GM18858 (cell line): ENCODE measurements at regions not wholly inside any gene's neighbourhood (a gene's known extent, or its start where the extent isn't known, plus 50 kb on each side); places are given as distances from the start of the nearest gene placed in this dataset.

Source experiments
- ATAC-seq: cut with Tn5 transposase; IDR thresholded peaks from one replicate; pipeline ENCODE4 v1.9.1; 2021; ENCODE audit not compliant: unreplicated experiment

DNA sequence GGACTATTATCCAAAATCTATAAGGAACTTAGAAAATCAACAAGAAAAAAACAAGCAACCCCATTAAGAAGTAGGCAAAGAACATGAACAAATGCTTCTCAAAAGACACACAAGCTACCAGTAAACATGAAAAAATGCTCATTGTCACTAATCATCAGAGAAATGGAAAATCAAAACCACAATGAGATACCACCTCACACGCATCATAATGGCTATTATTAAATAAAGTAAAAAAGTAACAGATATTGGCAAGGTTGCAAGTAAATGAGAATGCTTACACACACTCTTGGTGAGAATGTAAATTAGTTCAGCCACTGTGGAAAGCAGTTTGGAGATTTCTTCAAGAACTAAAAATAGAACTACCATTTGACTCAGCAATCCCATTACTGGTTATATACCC lies 167.0 kb upstream of the DMRTA1 start:
- ATAC-seq: no peak

DNA sequence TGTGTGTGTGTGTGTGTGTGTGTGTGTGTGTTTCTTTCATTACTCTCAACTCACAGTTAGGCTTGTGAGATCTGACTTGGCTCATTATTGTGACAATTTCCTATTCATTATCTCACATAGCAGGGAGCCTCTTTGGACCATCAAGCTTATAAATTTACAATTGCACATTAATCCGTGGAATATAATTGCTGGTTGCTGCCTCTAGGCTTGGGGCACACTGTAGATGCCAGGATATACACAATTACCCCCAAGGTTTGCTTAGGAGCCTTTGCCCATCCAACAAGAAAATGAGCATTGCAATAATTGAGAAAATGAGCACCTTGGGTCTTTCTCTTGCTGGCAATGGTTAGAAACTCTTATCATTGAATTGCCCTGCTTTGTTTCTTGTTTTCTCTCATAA lies 161.6 kb upstream of the DMRTA1 start:
- no peak for ATAC-seq

DNA sequence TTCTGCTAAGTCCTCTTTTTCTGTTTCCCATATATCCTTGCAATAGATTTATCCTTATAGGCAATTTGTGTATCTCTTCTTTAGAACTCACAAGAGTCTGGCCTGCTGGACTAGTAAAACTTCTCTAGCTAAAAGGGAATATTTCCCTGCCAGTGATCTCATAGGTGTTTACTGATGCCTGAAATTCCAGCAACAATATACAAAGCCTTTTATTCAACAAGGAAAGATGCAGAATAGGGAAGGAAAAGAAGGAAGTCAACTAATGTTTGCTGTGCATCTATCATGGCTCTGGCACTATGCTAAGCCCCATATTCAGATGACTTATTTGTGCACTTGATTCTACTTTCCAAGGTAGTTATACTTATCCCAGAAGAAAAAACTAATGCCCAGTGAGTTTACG lies 160.0 kb upstream of the DMRTA1 start:
- ATAC-seq: no peak

DNA sequence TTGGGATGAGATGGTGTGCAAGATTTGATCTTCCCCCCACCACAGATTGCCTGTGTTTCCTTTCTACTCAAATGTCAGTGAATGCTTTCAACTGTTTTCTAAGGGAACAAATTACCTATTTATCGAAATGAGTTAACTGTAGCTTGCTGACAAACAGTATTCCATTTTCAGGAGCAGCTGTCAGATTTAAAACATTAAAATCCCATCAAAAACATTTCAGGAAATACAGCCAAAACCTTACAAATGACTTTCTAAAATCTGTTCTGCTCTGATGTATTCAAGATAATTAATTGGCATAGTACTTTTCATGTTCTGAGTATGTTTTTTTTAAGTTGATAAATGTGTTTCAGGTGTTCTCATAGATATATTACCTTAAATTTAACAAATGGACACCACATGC lies 158.0 kb upstream of the DMRTA1 start:
- no peak for ATAC-seq

DNA sequence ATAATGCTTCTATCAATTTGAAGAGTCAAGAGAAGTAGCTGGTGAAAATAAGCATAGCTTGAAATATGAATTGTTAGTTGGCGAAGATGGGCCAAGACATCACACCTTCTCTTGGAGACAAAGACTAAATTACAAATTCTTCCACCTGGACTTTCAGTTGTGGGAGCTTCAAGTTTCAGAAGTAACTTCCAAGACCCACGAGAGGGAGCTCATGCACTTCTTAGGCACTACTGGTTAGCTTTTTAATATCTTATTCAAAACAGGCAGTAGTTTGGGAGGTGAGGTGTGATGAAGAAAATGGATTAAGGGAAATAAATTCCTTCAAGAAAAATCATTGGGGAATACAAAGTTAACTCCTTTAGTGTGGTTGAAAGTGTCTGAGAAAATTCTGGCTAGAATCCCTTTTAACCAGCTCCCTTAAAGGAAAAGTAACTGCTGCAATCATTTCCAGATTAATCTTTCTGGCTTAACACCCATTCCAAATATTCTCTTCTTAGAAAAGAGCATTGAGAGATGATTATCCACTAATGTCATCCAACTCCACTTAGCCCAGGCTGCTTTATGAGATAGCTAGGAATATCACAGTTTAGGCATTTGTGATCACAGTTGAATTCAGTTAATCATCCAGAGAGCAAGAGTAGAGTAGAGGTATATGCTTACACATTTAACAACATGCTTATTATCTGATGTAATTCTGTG lies 139.5 kb upstream of the DMRTA1 start:
- ATAC-seq: no peak

DNA sequence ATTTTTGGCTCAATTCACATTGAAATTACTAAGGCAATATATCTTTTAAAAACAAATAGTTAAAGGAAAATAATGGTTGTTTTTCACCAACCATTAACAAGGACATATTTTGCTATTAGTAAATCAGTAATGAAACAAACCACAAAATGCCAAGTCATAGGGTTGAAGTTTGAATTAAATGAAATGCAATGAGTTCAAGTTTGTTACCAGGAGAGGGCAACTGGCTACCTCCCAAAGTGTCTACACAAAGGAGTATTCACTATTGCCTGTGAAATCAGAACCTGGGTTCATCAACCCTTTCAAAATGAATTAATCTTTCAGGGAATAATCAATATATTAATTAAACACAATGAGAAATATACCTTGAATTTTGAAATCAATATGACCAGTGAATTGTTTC lies 138.4 kb upstream of the DMRTA1 start:
- ATAC-seq: no peak

DNA sequence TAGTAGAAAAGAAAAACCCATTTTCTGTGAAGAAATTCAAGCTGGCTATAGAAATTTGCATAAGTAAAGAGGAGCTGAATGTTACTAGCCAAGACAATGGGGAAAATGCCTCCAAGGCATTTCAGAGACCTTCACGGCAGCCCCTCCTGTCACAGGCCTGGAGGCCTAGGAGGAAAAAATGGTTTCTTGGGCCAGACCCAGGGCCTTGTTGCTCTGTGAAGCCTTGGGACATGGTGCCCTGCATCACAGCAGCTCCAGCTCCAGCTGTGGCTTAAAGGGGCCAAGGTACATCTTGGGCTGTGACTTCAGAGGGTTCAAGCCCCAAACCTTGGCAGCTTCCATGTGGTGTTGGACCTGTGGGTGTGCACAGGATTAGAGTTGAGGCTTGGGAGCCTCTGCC lies 130.0 kb upstream of the DMRTA1 start:
- no peak for ATAC-seq

DNA sequence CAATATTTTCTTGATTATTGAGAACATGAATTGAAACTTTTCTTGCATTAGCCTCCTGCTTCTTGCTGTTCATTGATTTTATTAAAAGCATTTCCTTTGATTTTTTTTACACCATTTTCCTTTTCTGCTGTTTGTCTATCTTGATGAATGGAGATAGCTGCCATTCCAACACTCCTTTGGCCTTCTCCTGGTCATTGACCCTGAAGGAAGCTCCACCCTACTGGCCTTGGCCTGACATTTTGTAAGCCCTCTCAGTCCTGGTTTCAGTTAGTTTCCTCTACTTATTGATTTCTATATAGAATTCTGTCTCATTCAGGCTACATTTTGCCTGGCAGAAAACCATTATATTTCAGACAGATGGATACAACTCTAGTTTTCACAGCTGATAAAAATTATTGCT lies 115.1 kb upstream of the DMRTA1 start:
- ATAC-seq: no peak

DNA sequence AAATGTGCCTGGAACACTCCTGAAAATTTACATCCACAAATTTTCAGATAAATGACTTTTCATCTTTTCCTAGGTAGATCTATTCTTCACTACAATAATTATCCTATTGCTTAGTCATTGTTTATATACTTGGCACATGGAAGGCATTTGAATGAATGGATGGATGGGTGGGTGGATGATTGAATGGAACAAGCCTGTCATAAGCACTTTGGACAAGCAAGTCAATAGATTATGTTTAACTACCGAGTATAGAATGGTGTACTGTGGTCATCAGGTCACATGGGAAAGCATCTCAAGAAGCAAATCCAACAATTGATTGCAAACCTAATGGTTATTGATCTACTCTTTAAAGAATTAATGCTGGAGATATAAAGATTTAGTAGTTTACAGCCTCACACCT lies 114.4 kb upstream of the DMRTA1 start:
- ATAC-seq: no peak

DNA sequence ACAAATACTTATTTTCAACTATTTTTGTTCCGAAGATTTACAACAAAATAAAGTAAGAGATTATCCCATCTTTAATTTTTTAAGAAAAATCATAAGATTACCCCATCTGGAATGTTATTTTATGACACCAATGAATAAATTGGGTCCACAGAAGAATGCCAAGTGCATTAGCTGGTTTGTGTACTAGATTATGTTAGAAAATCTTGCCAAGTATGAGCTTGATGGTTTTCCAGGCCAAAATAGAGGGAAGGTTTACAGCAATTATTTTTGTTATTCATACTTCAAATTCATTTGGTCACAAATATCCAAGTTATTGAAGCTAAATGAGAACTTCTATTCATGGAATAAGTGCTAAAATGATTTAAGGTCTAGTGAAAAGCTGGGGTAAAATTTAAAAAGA lies 109.4 kb upstream of the DMRTA1 start:
- ATAC-seq: no peak

DNA sequence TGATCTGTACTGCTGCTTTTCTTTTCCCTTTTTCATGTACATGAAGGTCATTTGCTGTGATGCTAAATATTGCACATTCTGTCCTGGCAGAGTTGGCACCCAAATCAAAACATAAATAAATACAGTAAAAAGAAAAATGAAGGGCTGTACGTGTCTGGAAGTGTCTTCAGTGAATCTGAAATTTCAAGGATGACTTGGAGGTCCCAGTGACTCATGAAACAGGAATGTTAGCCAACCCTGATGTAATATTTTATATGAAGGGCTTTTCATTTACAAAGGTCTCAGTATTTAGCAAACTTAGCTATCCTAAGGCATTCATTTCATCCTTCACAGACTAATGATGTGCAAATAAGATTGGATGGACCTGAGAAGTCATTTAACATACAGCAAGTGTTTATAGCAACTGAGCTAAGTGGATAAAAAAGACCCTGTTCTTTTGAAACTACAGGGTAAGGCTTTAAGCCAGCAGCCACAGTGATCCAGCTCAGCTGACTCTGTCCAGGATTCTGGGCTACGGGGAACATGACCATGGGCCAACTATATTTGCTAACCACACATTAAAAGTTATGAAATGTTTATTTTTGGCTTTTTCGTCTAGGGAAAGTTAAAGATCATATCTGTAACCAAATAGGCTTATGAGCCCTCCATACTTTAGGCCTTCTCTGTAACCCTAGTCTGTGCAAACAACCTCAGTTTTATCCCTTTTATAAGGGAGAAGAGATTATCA lies 104.0 kb upstream of the DMRTA1 start:
- no peak for ATAC-seq

DNA sequence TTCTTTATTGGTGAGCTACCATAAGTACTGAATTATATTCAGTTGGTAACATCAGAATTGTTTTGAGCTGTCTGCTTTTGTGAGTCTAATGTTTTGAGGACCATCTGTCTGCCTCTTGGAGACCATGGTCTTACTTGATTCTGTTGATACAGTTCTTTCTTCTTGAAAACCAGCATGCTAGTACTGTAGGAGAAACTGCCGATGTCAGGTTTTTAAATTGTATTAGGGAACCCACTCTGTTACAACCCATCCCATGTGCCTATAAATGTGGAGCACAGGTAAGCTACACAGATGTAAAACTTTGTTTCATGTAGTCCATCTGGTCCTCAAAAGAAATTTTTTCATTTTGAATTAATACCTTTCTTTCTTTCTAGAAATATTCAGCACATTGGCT lies 103.4 kb upstream of the DMRTA1 start:
- ATAC-seq: no peak

DNA sequence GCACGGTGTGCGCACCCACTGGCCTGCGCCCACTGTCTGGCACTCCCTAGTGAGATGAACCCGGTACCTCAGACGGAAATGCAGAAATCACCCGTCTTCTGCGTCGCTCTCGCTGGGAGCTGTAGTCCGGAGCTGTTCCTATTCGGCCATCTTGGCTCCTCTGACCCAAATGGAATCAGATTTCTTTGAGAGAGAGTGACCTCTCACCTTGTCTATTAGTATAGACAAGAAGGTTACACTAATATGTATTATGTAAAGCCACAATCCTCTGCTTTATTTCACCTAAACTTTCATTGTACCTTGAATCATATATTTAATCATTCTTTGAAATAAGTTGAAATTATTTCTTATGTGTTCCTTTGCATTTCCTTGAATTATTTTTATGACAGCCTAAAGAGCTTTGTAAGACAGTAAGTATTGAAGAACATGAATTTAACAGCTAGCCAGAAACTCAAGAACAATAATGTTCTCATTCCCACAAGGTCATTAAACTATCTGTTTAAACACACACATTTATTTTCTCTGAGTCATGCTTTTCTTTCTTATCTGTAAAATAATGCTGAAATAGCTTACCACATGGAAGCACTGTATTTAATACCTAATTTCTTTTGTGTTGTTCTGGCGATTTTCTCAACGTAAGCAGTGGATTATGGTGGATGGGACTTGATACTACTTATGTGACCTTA lies 91.8 kb upstream of the DMRTA1 start:
- no peak for ATAC-seq

DNA sequence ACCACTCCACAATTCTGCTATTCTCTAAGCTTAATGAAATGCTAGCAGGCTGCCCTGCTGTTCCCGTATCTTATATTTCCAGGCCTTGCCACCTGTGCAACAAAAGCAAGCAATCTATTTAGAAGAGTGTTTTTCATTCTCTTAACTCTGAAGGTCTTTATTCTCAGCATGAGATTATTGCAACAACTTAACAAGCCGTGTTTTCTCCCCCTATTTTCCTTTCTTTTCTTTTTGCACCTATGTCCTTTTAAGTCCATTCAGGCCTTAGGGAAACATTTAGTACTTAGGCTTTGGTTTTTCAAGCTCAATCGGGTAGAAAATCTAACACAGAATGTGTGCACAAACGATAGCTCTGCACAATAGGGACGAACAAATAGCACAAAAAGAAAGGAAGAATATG lies 89.6 kb upstream of the DMRTA1 start:
- no peak for ATAC-seq

DNA sequence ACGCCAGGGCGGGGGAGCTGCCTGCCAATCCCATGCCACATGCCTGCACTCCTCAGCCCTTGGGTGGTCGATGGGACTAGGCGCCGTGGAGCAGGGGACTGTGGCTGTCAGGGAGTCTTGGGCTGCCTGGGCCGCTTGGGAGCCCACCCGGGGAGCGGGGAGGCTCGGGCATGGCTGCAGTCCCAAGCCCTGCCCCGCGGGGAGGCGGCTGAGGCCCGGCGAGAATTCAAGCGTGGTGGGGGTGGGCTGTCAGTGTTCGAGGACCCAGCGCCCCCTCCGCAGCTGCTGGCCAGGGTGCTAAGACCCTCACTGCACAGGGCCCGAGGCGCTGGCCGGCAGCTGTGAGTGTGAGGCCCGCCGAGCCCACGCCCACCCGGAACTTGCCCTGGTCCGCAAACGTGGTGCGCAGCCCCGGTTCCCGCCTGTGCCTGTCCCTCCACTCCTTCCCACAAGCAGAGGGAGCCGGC lies 83.2 kb upstream of the DMRTA1 start:
- ATAC-seq: no peak

DNA sequence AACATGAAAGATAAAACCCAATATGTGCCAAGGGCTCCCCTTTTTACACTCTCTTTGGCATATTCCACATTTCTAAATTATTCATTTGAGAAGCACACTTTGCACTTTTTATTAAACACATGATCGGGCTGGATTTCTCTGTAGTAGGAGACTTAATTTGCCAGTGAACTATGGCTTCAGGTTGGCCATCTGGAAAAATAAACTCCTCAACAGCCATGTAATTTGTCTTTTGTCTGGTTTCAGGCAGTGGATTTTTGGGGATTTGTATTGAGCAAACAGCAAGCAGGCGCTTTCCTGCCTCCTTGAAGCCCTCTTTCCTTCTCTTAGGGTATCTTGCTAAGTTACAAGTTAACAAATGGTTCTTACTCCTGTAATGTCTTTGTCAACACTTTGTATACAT lies 73.0 kb upstream of the DMRTA1 start:
- no peak for ATAC-seq

DNA sequence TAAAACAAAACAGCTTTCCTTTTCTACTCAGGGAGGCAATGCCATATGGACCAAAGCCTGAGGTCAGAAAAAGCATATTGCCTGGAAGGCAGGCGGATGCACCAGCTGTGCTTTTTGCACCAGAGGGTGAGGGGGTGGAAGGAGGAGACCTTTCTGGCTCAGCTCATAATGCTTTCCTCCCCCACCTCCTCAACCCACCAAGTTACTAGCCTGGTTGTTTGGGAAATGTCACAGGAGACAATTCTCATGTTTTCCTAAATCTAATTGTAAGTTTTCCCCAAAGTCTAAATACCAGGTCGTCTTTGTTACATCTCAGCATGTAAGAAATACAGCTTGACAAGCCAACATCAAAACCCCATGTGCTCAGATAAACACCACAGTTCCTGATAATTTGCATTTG lies 72.6 kb upstream of the DMRTA1 start:
- no peak for ATAC-seq

DNA sequence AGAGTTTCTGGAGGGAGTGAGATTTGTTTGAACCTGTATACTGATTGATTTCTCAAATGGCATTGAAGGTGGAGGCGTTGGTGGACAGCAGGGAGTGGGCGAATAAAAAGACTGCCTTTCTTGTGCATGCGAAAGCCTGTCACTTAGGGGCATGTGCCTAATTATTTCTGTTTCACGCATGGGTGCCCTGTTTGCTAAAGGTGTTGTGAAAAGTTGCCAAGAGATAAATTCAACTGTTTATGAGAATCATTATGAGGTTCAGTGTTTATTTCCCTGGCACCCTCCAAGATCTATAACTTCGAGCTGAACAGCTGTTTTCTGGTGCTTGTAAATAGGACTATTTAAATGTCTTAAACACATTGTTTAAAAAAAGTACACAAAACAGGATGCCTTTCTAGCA lies 67.4 kb upstream of the DMRTA1 start:
- no peak for ATAC-seq

DNA sequence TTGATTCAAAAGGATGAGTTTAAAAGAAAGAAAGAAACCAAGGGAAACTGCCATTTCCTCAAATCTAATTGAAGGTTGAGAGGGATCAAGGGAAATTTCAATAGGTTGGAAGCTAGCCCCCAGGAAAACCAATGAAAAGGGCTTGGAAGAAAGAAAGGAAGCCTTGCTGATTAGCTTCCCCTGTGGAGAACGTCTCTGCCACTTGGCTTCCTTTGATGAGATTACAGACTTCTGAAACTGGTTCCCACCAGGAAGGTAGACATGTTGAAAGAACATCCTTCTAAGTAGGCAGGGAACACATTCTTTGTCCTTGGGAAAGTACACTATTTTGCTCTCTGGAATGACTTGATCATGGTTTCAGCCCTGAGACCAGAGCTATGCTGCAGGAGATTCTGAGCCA lies 65.5 kb upstream of the DMRTA1 start:
- no peak for ATAC-seq

DNA sequence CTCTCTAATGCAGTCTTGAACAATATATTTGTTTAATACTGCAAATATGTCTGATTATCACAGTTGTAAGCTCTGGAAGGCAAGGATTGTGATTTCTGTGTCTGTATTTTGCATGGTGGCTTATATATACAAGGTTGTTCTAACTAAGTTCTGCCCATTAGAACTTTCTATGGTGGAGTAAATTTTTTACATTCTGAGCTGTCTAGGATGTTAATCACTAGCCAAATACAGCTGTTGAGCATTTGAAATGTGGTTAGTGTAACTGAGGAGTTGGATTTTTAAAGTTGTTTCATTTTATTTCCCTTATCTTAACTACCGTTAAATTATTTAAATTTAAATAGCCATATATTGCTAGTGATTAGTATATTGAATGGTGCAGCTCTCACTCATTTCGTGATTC lies 64.3 kb upstream of the DMRTA1 start:
- no peak for ATAC-seq

DNA sequence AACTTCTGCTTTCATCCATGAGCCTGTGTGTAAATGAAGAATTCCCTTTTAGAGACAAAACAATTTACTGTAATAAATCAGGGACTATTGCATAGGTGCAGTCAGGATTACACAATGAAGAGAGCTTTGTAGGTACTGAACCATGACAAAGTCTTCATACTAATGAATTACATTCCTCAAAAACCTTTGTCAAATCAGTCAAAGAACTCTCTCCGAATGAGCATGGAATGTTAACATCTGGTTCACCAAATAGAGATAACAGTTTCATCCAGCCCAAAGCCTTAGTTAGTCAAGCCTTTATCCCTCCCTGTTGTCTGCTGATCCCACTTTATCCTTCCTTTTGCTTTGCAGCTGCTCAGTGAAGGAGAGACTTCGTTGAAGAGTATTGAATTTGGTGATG lies 62.9 kb upstream of the DMRTA1 start:
- ATAC-seq: no peak

DNA sequence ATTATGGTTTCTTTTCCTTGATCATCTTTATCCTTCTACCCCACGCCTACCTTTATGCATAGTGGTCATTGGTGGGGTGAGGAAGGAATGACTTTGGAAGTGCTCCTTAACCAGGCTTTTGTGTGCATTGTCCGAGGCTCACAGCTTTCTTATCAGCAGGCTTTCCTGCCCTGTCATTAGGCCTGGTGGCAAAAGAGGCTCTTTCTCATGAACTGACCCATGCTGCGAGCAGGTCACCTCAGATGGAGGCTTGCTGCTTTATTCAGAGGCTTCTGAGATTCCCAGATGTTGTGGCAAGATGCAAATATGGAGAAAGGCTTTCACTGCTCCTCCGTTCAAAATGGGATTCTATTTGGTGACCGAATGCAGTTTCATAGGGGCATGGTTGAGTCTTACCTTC lies 57.4 kb upstream of the DMRTA1 start:
- no peak for ATAC-seq
